HG03159 (cell line): ENCODE measurements at regions not wholly inside any gene's neighbourhood (a gene's known extent, or its start where the extent isn't known, plus 50 kb on each side); places are given as distances from the start of the nearest gene placed in this dataset.

Experiments used
- ATAC-seq: cut with Tn5 transposase; IDR thresholded peaks from one replicate; pipeline ENCODE4 v1.9.1; 2021; ENCODE audit warnings: mild to moderate bottlenecking, moderate library complexity; ENCODE audit not compliant: unreplicated experiment

- no peak for ATAC-seq
These were observed 209.3 kb downstream of the AHR start for GRCh38 chr7:17507717-17508116.

- ATAC-seq: no peak
These were observed 213.8 kb downstream of the AHR start for GRCh38 chr7:17512181-17512675.

GRCh38 chr7:17516771-17517170 lies 218.3 kb downstream of the AHR start:
- no peak for ATAC-seq

GRCh38 chr7:17520941-17521340 lies 222.5 kb downstream of the AHR start:
- ATAC-seq: no peak

- ATAC-seq: no peak
These were observed 223.0 kb downstream of the AHR start for GRCh38 chr7:17521437-17521836.

GRCh38 chr7:17523813-17524739 lies 225.6 kb downstream of the AHR start:
- no peak for ATAC-seq

- ATAC-seq: no peak
These were observed 226.3 kb downstream of the AHR start for GRCh38 chr7:17524746-17525145.

- ATAC-seq: no peak
These were observed 228.2 kb downstream of the AHR start for GRCh38 chr7:17526621-17527020.

- ATAC-seq: no peak
These were observed 230.2 kb downstream of the AHR start for GRCh38 chr7:17528636-17529035.

- no peak for ATAC-seq
These were observed 231.8 kb downstream of the AHR start for GRCh38 chr7:17530244-17530643.

GRCh38 chr7:17530741-17531421 lies 232.4 kb downstream of the AHR start:
- peak; percentile 59 for ATAC-seq

GRCh38 chr7:17532861-17533404 lies 234.5 kb downstream of the AHR start:
- no peak for ATAC-seq

GRCh38 chr7:17534348-17534747 lies 235.9 kb downstream of the AHR start:
- no peak for ATAC-seq

- no peak for ATAC-seq
These were observed 237.3 kb downstream of the AHR start for GRCh38 chr7:17535776-17536175.

- no peak for ATAC-seq
These were observed 245.9 kb downstream of the AHR start for GRCh38 chr7:17544401-17544800.

GRCh38 chr7:17545348-17545747 lies 246.9 kb downstream of the AHR start:
- ATAC-seq: no peak

- no peak for ATAC-seq
These were observed 247.7 kb downstream of the AHR start for GRCh38 chr7:17546189-17546588.

- no peak for ATAC-seq
These were observed 248.1 kb downstream of the AHR start for GRCh38 chr7:17546592-17546991.

GRCh38 chr7:17548014-17548653 lies 249.7 kb downstream of the AHR start:
- no peak for ATAC-seq

GRCh38 chr7:17549406-17549805 lies 251.0 kb downstream of the AHR start:
- no peak for ATAC-seq

GRCh38 chr7:17552373-17552772 lies 253.9 kb downstream of the AHR start:
- ATAC-seq: no peak
